ENCODE measurements at regions not wholly inside any gene's neighbourhood (a gene's known extent, or its start where the extent isn't known, plus 50 kb on each side); places are given as distances from the start of the nearest gene placed in this dataset.

DNA sequence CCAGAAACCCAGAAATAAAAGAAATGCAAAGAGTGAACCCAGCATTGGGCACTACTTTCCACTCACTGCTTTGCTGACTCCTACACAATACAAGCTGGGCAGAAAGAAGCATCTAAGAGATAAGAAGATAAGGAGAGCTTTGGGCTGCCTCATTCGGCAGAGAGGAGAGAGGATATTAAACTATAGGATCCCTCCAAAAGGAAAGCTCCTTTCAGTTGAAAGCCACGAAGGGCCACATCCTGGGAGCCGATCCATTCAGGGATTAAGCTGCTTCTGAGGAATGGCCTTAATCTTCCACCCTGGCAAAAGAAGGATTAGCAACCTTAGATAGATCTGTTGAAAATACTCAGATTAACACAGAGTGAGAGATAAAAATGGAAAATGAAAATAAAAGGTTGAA is 274.9 kb upstream of the PPP2R3A start:
- H2BK5ac ChIP-seq (ENCODE audit: low read depth, low read length, poor library complexity, severe bottlenecking), result no peak overlapping the region
- no peak overlapping the region for H3K27ac ChIP-seq (ENCODE audit: insufficient read depth, low read length)
- H4K5ac ChIP-seq (ENCODE audit: low read depth, low read length), result no peak overlapping the region
- H3K23ac ChIP-seq (ENCODE audit: low read depth, low read length), result no peak overlapping the region
- no peaks in the 10 kb centered on the region for H3K27me3 ChIP-seq (ENCODE audit: control insufficient read depth, insufficient read depth, low read length)
- no peak overlapping the region for H3K4me3 ChIP-seq (ENCODE audit: insufficient read depth, low read depth, low read length)
- dilution Hi-C loops (cut with HindIII; ENCODE audit: low sequenced_read_pairs, unreplicated experiment), result no loop called here
- BruUV-seq (replicated peaks), result no TSS peak
- no peak for ATAC-seq (ENCODE audit: low read depth)
- no peak overlapping the region for H3K18ac ChIP-seq (ENCODE audit: low read depth, low read length)
- in situ Hi-C loops (cut with MboI; ENCODE audit: low sequenced_read_pairs), result no loop called here
- DNase-seq, result no peak
- no peak overlapping the region for H2BK120ac ChIP-seq (ENCODE audit: low read depth, low read length)
- H3K14ac ChIP-seq (replicated peaks; ENCODE audit: low read depth, low read length), result no peak overlapping the region
- TF ChIP-seq POLR2A (IDR thresholded peaks at IDR 0.05; ENCODE audit: low read depth, low read length), result no peak
- TF ChIP-seq MXI1 (IDR thresholded peaks at IDR 0.05; ENCODE audit: borderline replicate concordance, low read depth, low read length), result no peak
- TF ChIP-seq ELK1 (IDR thresholded peaks at IDR 0.05; ENCODE audit: borderline replicate concordance, low read depth, low read length), result no peak
- no peak for TF ChIP-seq FOS (IDR thresholded peaks at IDR 0.05; ENCODE audit: low read depth, low read length)
- TF ChIP-seq RFX5 (IDR thresholded peaks at IDR 0.05; ENCODE audit: low read depth, low read length), result no peak
- TF ChIP-seq, protein P1, sequence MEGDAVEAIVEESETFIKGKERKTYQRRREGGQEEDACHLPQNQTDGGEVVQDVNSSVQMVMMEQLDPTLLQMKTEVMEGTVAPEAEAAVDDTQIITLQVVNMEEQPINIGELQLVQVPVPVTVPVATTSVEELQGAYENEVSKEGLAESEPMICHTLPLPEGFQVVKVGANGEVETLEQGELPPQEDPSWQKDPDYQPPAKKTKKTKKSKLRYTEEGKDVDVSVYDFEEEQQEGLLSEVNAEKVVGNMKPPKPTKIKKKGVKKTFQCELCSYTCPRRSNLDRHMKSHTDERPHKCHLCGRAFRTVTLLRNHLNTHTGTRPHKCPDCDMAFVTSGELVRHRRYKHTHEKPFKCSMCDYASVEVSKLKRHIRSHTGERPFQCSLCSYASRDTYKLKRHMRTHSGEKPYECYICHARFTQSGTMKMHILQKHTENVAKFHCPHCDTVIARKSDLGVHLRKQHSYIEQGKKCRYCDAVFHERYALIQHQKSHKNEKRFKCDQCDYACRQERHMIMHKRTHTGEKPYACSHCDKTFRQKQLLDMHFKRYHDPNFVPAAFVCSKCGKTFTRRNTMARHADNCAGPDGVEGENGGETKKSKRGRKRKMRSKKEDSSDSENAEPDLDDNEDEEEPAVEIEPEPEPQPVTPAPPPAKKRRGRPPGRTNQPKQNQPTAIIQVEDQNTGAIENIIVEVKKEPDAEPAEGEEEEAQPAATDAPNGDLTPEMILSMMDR (conservative IDR thresholded peaks at IDR 0.05; ENCODE audit: low read depth, low read length), result no peak
- no peak for TF ChIP-seq CEBPB (IDR thresholded peaks at IDR 0.05; ENCODE audit: low read depth, low read length)
- TF ChIP-seq MAFK (IDR thresholded peaks at IDR 0.05; ENCODE audit: low read depth, low read length), result no peak
- no peak for TF ChIP-seq BHLHE40 (IDR thresholded peaks at IDR 0.05; ENCODE audit: low read depth, low read length)
- TF ChIP-seq RAD21 (IDR thresholded peaks at IDR 0.05; ENCODE audit: low read length), result no peak
- no peak overlapping the region for H2AFZ ChIP-seq (replicated peaks; ENCODE audit: low read length, poor library complexity)
- no peak overlapping the region for H3K9ac ChIP-seq (ENCODE audit: low read depth, low read length)
- H2BK20ac ChIP-seq (ENCODE audit: low read depth, low read length), result no peak overlapping the region
- no peak overlapping the region for H4K91ac ChIP-seq (ENCODE audit: insufficient read depth, low read depth, low read length)
- H2BK15ac ChIP-seq (ENCODE audit: low read depth, low read length), result no peak overlapping the region
- H3K4ac ChIP-seq (ENCODE audit: low read depth, low read length), result no peak overlapping the region
- H4K8ac ChIP-seq (ENCODE audit: low read depth in 2 of 2, low read length in 2 of 2), result no peak overlapping the region
- ChIA-PET POLR2A (ENCODE audit: unreplicated experiment) (no interaction called here), CTCF (no interaction called here)
- no peaks in the 10 kb centered on the region for H3K79me1 ChIP-seq (ENCODE audit: low read depth in 1 of 2, low read length in 2 of 2)
- peaks cover 3% of the 10 kb centered on the region; the same call in 1 of the 2 replicates for H3K9me3 ChIP-seq (ENCODE audit: control insufficient read depth, insufficient read depth, low read length)
- no peaks in the 10 kb centered on the region for H4K20me1 ChIP-seq (ENCODE audit: insufficient read depth, low read length)
- no peak overlapping the region for H2AK9ac ChIP-seq (replicated peaks; ENCODE audit: low read depth, low read length, poor library complexity)
- no peaks in the 10 kb centered on the region for H3K4me1 ChIP-seq (ENCODE audit: control insufficient read depth, insufficient read depth, low read length)
- no peak overlapping the region for H2AK5ac ChIP-seq (ENCODE audit: low read depth, low read length)
- H3K56ac ChIP-seq (ENCODE audit: extremely low read depth, insufficient read depth, low read length), result no peak overlapping the region
- WGBS, 2 experiments (ENCODE audit: extremely low coverage in 2 of 2, insufficient read length in 1 of 2), result no CpG with 5 or more reads among the region's 3 CpGs
- H3K9me1 ChIP-seq (ENCODE audit: insufficient read depth, low read length), result no peaks in the 10 kb centered on the region
- no peak overlapping the region for H3K4me2 ChIP-seq (ENCODE audit: low read depth, low read length)
- H3K36me3 ChIP-seq (ENCODE audit: control insufficient read depth, insufficient read depth, low read length), result no peaks in the 10 kb centered on the region
- intact Hi-C loops (cut with micrococcal nuclease), result no loop called here
